CD8-positive, alpha-beta memory T cell (primary cell): ENCODE measurements at regions not wholly inside any gene's neighbourhood (a gene's known extent, or its start where the extent isn't known, plus 50 kb on each side); places are given as distances from the start of the nearest gene placed in this dataset.

Experiments used
- CTCF ChIA-PET: fragments of 350-600 bp; sonication (Branson Sonifier 250); formaldehyde crosslinking; loops from one replicate; lab custom pipeline; 2021; ENCODE audit warnings: antibody characterized with exemption; lab: Charles Lee
- POLR2A ChIA-PET: fragments of 350-600 bp; sonication (Branson Sonifier 250); formaldehyde crosslinking; loops from one replicate; lab custom pipeline; 2021; ENCODE audit warnings: antibody characterized with exemption; lab: Charles Lee
- DNase-seq, 5 donors: peaks; one replicate each; pipeline versions ENCODE4 v3.0.0 to v3.0.0-alpha.2; 2020 to 2022; ENCODE audit warnings: mixed read lengths in 1 of 5
- H3K27ac ChIP-seq: one replicate; pipeline ENCODE4 v1.7.0; 2013; ENCODE audit warnings: low read depth, mild to moderate bottlenecking, low read length, moderate library complexity
- H3K27me3 ChIP-seq: 2 replicates; pipeline ENCODE4 v1.7.0; 2013; ENCODE audit warnings: low read length, mild to moderate bottlenecking; ENCODE audit not compliant: insufficient read depth, poor library complexity, severe bottlenecking
- H3K36me3 ChIP-seq: 2 replicates; pipeline ENCODE4 v1.7.0; 2013; ENCODE audit warnings: mild to moderate bottlenecking, low read length, moderate library complexity; ENCODE audit not compliant: insufficient read depth
- H3K4me1 ChIP-seq: 2 replicates; pipeline ENCODE4 v1.7.0; 2013; ENCODE audit warnings: mild to moderate bottlenecking, low read length, moderate library complexity; ENCODE audit not compliant: insufficient read depth
- H3K4me3 ChIP-seq: 2 replicates; pipeline ENCODE4 v1.7.0; 2013; ENCODE audit warnings: mild to moderate bottlenecking, low read length
- H3K9me3 ChIP-seq: 2 replicates; pipeline ENCODE4 v1.7.0; 2013; ENCODE audit warnings: mild to moderate bottlenecking, low read length
- H3K27ac Mint-ChIP-seq, 8 donors: one replicate each; pipeline ENCODE4 v1.8.0; 2020 to 2021; ENCODE audit warnings: mixed read lengths in 8 of 8, mild to moderate bottlenecking in 6 of 8, inconsistent platforms in 3 of 8, moderate library complexity in 3 of 8
- H3K27me3 Mint-ChIP-seq, 2 donors: one replicate each; pipeline ENCODE4 v1.8.0; 2020 to 2021; ENCODE audit warnings: mixed read lengths in 2 of 2, mild to moderate bottlenecking in 1 of 2, moderate library complexity in 1 of 2
- H3K36me3 Mint-ChIP-seq, 3 donors: one replicate each; pipeline ENCODE4 v1.8.0; 2020 to 2021; ENCODE audit warnings: mixed read lengths in 3 of 3, inconsistent platforms in 1 of 3, mild to moderate bottlenecking in 1 of 3
- H3K4me1 Mint-ChIP-seq, 3 donors: one replicate each; pipeline ENCODE4 v1.8.0; 2020 to 2021; ENCODE audit warnings: mixed read lengths in 3 of 3, inconsistent platforms in 1 of 3, mild to moderate bottlenecking in 1 of 3
- H3K4me3 Mint-ChIP-seq, 7 donors: one replicate each; pipeline ENCODE4 v1.8.0; 2020 to 2021; ENCODE audit warnings: mixed read lengths in 7 of 7, mild to moderate bottlenecking in 6 of 7, moderate library complexity in 4 of 7, inconsistent platforms in 2 of 7
- H3K9me3 Mint-ChIP-seq, 5 donors: one replicate each; pipeline ENCODE4 v1.8.0; 2020 to 2022; ENCODE audit warnings: mixed read lengths in 5 of 5, mild to moderate bottlenecking in 3 of 5, moderate library complexity in 2 of 5, inconsistent platforms in 1 of 5

DNA sequence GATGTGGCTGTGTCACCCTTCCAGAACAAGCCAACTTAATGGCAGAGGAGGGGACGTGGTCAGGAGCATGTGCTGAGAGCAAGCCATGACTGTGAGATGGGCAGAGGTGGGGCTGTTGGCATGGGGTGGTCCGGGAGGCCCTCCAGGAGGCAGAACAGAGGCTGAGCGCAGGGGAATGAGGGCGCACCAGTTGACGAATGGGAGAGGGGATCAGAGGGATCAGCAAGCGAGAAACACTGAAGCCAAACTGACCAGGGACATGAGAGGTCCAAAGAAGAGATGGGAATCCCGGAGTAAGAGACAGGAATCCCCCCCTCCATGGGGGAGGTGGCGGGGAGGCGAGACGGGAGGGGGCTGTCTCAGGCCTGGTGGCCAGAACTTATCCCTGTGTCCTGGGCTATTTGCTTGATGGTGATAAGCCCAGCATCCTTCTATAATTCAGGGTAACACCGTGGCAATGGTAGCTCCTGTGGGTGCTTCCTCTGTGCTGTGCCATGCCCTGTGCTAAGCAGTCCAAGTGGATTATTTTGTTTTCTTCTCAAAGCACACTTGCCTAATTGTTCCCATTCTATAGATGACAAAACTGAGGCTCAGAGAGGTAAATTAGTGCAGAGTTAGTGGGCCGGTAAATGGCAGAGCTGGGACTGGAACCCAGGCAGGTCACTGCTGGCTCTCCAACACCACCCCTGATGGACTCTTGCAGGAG lies 83.4 kb upstream of the SHISAL1 start:
- Mint-ChIP-seq H3K4me3 (no peak overlapping the region), H3K36me3 (peaks cover 0 to 3% (median 0%) of the 10 kb centered on the region in 3 donors), H3K27me3 (peaks cover 8 to 18% of the 10 kb centered on the region in 2 donors), H3K27ac (no peak overlapping the region), H3K4me1 (peaks cover 0 to 2% (median 0%) of the 10 kb centered on the region in 3 donors), H3K9me3 (no peaks in the 10 kb centered on the region)
- Histone ChIP-seq H3K4me3 (no peak overlapping the region), H3K9me3 (no peaks in the 10 kb centered on the region), H3K4me1 (no peaks in the 10 kb centered on the region), H3K27me3 (no peaks in the 10 kb centered on the region), H3K27ac (no peak overlapping the region), H3K36me3 (no peaks in the 10 kb centered on the region)
- ChIA-PET POLR2A (no interaction called here), CTCF (interaction anchor here (1.4 kb wide), 1 partner anchor 171 kb away, joined by 4 read pairs; no protein-coding TSS in a partner anchor)
- no peak for DNase-seq

GRCh38 chr22:44395118-44396005 lies 82.6 kb upstream of the SHISAL1 start:
- Histone ChIP-seq H3K27me3 (no peaks in the 10 kb centered on the region), H3K9me3 (no peaks in the 10 kb centered on the region), H3K4me3 (no peak overlapping the region), H3K4me1 (no peaks in the 10 kb centered on the region), H3K27ac (no peak overlapping the region), H3K36me3 (no peaks in the 10 kb centered on the region)
- peaks cover 6 to 18% of the 10 kb centered on the region in 2 donors for H3K27me3 Mint-ChIP-seq
- CTCF ChIA-PET, result no interaction called here
- DNase-seq, result no peak
- H3K27ac Mint-ChIP-seq, result peak overlapping the region in 1 of 8 donors; percentile 23
- H3K4me1 Mint-ChIP-seq, result peaks cover 0 to 2% (median 0%) of the 10 kb centered on the region in 3 donors
- peaks cover 0 to 3% (median 0%) of the 10 kb centered on the region in 3 donors for H3K36me3 Mint-ChIP-seq
- POLR2A ChIA-PET, result no interaction called here
- no peaks in the 10 kb centered on the region for H3K9me3 Mint-ChIP-seq
- H3K4me3 Mint-ChIP-seq, result no peak overlapping the region

GRCh38 chr22:44394246-44395117 lies 81.7 kb upstream of the SHISAL1 start:
- peaks cover 0 to 2% (median 0%) of the 10 kb centered on the region in 3 donors for H3K4me1 Mint-ChIP-seq
- H3K36me3 Mint-ChIP-seq, result peaks cover 0 to 3% (median 0%) of the 10 kb centered on the region in 3 donors
- POLR2A ChIA-PET, result no interaction called here
- no peak overlapping the region for H3K27ac ChIP-seq
- H3K9me3 ChIP-seq, result no peaks in the 10 kb centered on the region
- H3K27me3 ChIP-seq, result no peaks in the 10 kb centered on the region
- H3K4me3 Mint-ChIP-seq, result no peak overlapping the region
- no peak for DNase-seq
- H3K4me3 ChIP-seq, result no peak overlapping the region
- peak overlapping the region in 2 of 8 donors; percentile 10 to 23 for H3K27ac Mint-ChIP-seq
- no peaks in the 10 kb centered on the region for H3K36me3 ChIP-seq
- H3K9me3 Mint-ChIP-seq, result no peaks in the 10 kb centered on the region
- H3K4me1 ChIP-seq, result no peaks in the 10 kb centered on the region
- CTCF ChIA-PET, result no interaction called here
- H3K27me3 Mint-ChIP-seq, result peaks cover 6 to 21% of the 10 kb centered on the region in 2 donors

GRCh38 chr22:44393066-44393465 lies 80.3 kb upstream of the SHISAL1 start:
- no peak for DNase-seq
- H3K27ac ChIP-seq, result no peak overlapping the region
- no peaks in the 10 kb centered on the region for H3K9me3 ChIP-seq
- Mint-ChIP-seq H3K27ac (peak overlapping the region in 2 of 8 donors; percentile 55 to 78), H3K36me3 (peaks cover 0 to 3% (median 2%) of the 10 kb centered on the region in 3 donors), H3K4me1 (peaks cover 0 to 2% (median 0%) of the 10 kb centered on the region in 3 donors), H3K9me3 (no peaks in the 10 kb centered on the region), H3K27me3 (peaks cover 6 to 28% of the 10 kb centered on the region in 2 donors), H3K4me3 (no peak overlapping the region)
- CTCF ChIA-PET, result no interaction called here
- no peaks in the 10 kb centered on the region for H3K4me1 ChIP-seq
- H3K27me3 ChIP-seq, result no peaks in the 10 kb centered on the region
- no peaks in the 10 kb centered on the region for H3K36me3 ChIP-seq
- H3K4me3 ChIP-seq, result no peak overlapping the region
- POLR2A ChIA-PET, result no interaction called here

DNA sequence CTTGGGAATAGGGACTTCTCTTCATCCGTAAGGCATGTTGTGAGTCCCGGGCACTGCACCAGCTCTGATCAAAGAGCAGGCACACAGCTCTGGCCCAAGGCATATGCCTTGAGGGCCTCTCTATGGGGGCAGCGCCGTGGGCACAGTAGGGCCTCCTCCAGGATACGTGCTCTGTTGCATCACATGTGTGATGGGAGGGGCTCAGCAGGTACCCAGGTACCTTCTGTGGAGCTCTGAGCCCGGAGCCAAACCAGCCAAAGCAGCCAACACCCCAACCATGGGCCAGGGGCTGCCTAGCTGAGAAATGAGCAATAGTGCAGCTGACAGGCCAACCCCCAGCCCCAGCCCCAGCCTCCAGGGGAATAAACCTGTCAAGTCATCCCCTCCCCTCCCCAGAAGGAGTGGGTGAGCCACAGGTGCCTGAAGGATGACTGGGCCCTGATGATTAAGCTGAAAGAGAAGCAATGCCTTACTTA lies 79.7 kb upstream of the SHISAL1 start:
- H3K36me3 Mint-ChIP-seq, result peaks cover 0 to 3% (median 2%) of the 10 kb centered on the region in 3 donors

DNA sequence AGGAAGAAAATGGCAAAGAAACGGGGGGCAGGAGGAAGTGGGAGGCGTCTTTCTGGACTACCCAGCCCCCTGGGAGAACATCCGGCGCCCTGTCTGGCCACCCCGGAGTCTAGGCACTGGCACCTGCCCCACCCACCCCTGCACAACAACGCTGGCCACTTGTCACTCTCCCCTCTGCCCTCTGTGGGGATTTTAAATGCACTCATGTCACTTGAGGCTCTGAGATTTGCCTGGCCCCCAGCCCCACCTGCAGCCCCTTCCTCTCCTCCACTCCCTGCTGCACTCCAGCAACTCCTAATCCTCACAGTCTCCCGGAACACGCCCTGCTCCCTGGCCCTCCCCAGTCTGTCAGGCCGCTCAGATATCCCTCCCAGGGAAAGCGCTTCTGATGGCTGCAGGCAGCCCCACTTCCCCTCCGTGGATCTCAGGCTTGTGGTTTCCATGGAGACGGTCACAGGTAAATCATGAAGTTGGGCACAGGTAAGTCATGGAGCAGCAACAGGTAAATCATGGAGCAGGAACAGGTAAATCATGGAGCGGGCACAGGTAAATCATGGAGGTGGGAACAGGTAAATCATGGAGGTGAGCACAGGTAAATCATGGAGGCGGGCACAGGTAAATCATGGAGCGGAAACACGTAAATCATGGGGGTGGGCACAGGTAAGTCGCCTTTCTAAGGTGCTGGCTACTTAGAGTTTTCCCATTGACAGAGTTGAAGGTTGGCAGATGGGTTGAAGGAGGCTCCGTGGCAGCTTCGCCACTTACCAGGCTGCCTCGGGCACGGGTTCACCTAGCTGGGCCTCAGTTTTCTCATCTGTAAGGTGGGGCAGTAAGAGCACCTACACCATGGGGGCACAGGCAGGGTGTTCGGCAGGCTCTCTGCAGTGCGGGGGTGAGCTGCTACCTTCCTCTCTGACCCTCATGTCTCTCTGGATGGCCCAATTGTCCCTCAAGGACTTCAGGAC lies 79.0 kb upstream of the SHISAL1 start:
- Mint-ChIP-seq H3K4me3 (no peak overlapping the region), H3K36me3 (peaks cover 0 to 3% (median 2%) of the 10 kb centered on the region in 3 donors), H3K27me3 (peaks cover 7 to 38% of the 10 kb centered on the region in 2 donors), H3K27ac (peak overlapping the region in 2 of 8 donors; percentile 35 to 95), H3K9me3 (no peaks in the 10 kb centered on the region), H3K4me1 (no peaks in the 10 kb centered on the region)
- CTCF ChIA-PET, result no interaction called here
- Histone ChIP-seq H3K4me3 (no peak overlapping the region), H3K9me3 (no peaks in the 10 kb centered on the region), H3K36me3 (no peaks in the 10 kb centered on the region), H3K27me3 (no peaks in the 10 kb centered on the region), H3K4me1 (no peaks in the 10 kb centered on the region), H3K27ac (no peak overlapping the region)
- POLR2A ChIA-PET, result no interaction called here
- DNase-seq, result peak in 1 of 5 donors; percentile 31

More for the DNA sequence above, 79.7 kb upstream of the SHISAL1 start:
- DNase-seq, result peak in 1 of 5 donors; percentile 37
- Histone ChIP-seq H3K4me3 (no peak overlapping the region), H3K27me3 (no peaks in the 10 kb centered on the region), H3K4me1 (no peaks in the 10 kb centered on the region), H3K9me3 (no peaks in the 10 kb centered on the region), H3K36me3 (no peaks in the 10 kb centered on the region), H3K27ac (no peak overlapping the region)
- no peaks in the 10 kb centered on the region for H3K9me3 Mint-ChIP-seq
- POLR2A ChIA-PET, result no interaction called here
- peaks cover 4 to 31% of the 10 kb centered on the region in 2 donors for H3K27me3 Mint-ChIP-seq
- H3K4me1 Mint-ChIP-seq, result peaks cover 0 to under 1% (median 0%) of the 10 kb centered on the region in 3 donors
- H3K4me3 Mint-ChIP-seq, result no peak overlapping the region
- CTCF ChIA-PET, result no interaction called here
- H3K27ac Mint-ChIP-seq, result no peak overlapping the region

- Histone ChIP-seq H3K27me3 (no peaks in the 10 kb centered on the region), H3K36me3 (no peaks in the 10 kb centered on the region), H3K4me1 (no peaks in the 10 kb centered on the region), H3K4me3 (no peak overlapping the region), H3K27ac (no peak overlapping the region), H3K9me3 (no peaks in the 10 kb centered on the region)
- H3K27ac Mint-ChIP-seq, result peak overlapping the region in 1 of 8 donors; percentile 81
- H3K4me3 Mint-ChIP-seq, result no peak overlapping the region
- H3K9me3 Mint-ChIP-seq, result no peaks in the 10 kb centered on the region
- peaks cover 7 to 45% of the 10 kb centered on the region in 2 donors for H3K27me3 Mint-ChIP-seq
- DNase-seq, result peak in 1 of 5 donors; percentile 21
- H3K4me1 Mint-ChIP-seq, result no peaks in the 10 kb centered on the region
- ChIA-PET CTCF (no interaction called here), POLR2A (no interaction called here)
- peaks cover 0 to 3% (median 2%) of the 10 kb centered on the region in 3 donors for H3K36me3 Mint-ChIP-seq
These were observed 78.3 kb upstream of the SHISAL1 start for GRCh38 chr22:44391015-44391414.
